Bronchial epithelial cell (primary cell): ENCODE measurements at regions not wholly inside any gene's neighbourhood (a gene's known extent, or its start where the extent isn't known, plus 50 kb on each side); places are given as distances from the start of the nearest gene placed in this dataset.

ENCODE experiments used
- DNase-seq: peaks from one replicate; pipeline ENCODE4 v3.0.0-alpha.2; 2010; ENCODE audit warnings: low read depth
- FAIRE-seq: peaks from 2 replicates; lab custom pipeline; 2011; peaks lifted over from hg19 to GRCh38; lab: Jason Lieb, UNC
- H3K27me3 ChIP-seq: 2 replicates; pipeline ENCODE4 v1.5.1; 2011; ENCODE audit warnings: low read length; ENCODE audit not compliant: control insufficient read depth, insufficient read depth
- H3K36me3 ChIP-seq: 2 replicates; pipeline ENCODE4 v1.5.1; 2011; ENCODE audit warnings: low read length; ENCODE audit not compliant: control insufficient read depth, insufficient read depth
- H3K4me3 ChIP-seq: 2 replicates; pipeline ENCODE4 v1.5.1; 2011; ENCODE audit warnings: mild to moderate bottlenecking, low read depth, low read length, control low read depth
- CTCF ChIP-seq: IDR thresholded peaks from 2 replicates; pipeline ENCODE4 v1.5.1; 2011; ENCODE audit warnings: mild to moderate bottlenecking, moderate library complexity, low read length, control low read depth, inconsistent platforms; ENCODE audit not compliant: insufficient read depth, severe bottlenecking

DNA sequence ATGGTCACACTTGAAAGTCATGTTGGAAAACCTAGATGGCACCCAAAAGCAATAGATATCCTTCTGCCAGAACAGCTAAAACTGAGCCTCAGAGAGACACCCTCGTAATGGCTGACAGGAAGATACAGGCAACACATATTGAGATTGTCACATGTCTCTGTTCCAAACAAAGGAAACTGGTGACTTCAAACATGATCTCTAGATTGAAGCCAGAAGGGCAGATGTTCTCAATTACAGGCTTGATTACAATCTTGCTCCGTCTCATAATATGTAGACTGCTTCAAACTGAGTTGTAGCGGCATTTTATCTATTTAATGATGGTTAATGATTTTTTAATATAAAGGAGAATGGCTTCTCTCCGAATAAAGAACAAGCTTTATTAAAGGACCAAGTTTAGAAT lies 774.3 kb downstream of the KCTD16 start:
- Histone ChIP-seq H3K27me3 (no peaks in the 10 kb centered on the region), H3K4me3 (no peak overlapping the region), H3K36me3 (no peaks in the 10 kb centered on the region)
- TF ChIP-seq CTCF = no peak
- FAIRE-seq = no peak
- DNase-seq = no peak

GRCh38 chr5:144941004-144941403 lies 770.3 kb downstream of the KCTD16 start:
- H3K36me3 ChIP-seq = no peaks in the 10 kb centered on the region
- DNase-seq (no peak), FAIRE-seq (no peak)
- TF ChIP-seq CTCF = no peak
- H3K4me3 ChIP-seq = no peak overlapping the region
- H3K27me3 ChIP-seq = no peaks in the 10 kb centered on the region

GRCh38 chr5:144918371-144918770 lies 747.7 kb downstream of the KCTD16 start:
- Histone ChIP-seq H3K4me3 (no peak overlapping the region), H3K27me3 (no peaks in the 10 kb centered on the region), H3K36me3 (no peaks in the 10 kb centered on the region)
- DNase-seq = no peak
- FAIRE-seq = no peak
- no peak for TF ChIP-seq CTCF

- TF ChIP-seq CTCF = no peak
- FAIRE-seq (peak; percentile 13), DNase-seq (peak; percentile 2)
- no peaks in the 10 kb centered on the region for H3K27me3 ChIP-seq
- H3K36me3 ChIP-seq = no peaks in the 10 kb centered on the region
- no peak overlapping the region for H3K4me3 ChIP-seq
These were observed 744.8 kb downstream of the KCTD16 start for GRCh38 chr5:144915452-144915851.

- no peak for TF ChIP-seq CTCF
- DNase-seq = no peak
- no peak for FAIRE-seq
- no peak overlapping the region for H3K4me3 ChIP-seq
- H3K36me3 ChIP-seq = no peaks in the 10 kb centered on the region
- no peaks in the 10 kb centered on the region for H3K27me3 ChIP-seq
These were observed 743.0 kb downstream of the KCTD16 start for GRCh38 chr5:144913661-144914060.

GRCh38 chr5:144896473-144896872 lies 725.8 kb downstream of the KCTD16 start:
- DNase-seq = no peak
- FAIRE-seq = no peak
- Histone ChIP-seq H3K27me3 (no peaks in the 10 kb centered on the region), H3K36me3 (no peaks in the 10 kb centered on the region), H3K4me3 (no peak overlapping the region)
- TF ChIP-seq CTCF = no peak
